ENCODE measurements at regions not wholly inside any gene's neighbourhood (a gene's known extent, or its start where the extent isn't known, plus 50 kb on each side); places are given as distances from the start of the nearest gene placed in this dataset.

- Histone ChIP-seq H3K4me1 (ENCODE audit: insufficient read depth, low read length) (no peaks in the 10 kb centered on the region), H3K9me3 (ENCODE audit: control insufficient read depth in 1 of 2, insufficient read depth in 1 of 2, low read length in 2 of 2) (peaks cover 0 to 8% of the 10 kb centered on the region in 2 experiments), H3K36me3 (ENCODE audit: insufficient read depth, low read length) (no peaks in the 10 kb centered on the region), H3K27me3 (ENCODE audit: control insufficient read depth in 1 of 2, insufficient read depth in 2 of 2, low read length in 2 of 2) (no peaks in the 10 kb centered on the region), H3K27ac (ENCODE audit: low read depth in 1 of 2, low read length in 2 of 2) (no peak overlapping the region), H3K4me3 (ENCODE audit: low read length) (no peak overlapping the region)
- intact Hi-C loops (cut with DNase I, micrococcal nuclease), result no loop called here
- no peaks in the 10 kb centered on the region for H3K36me3 Mint-ChIP-seq (ENCODE audit: low read depth)
- H3K27me3 Mint-ChIP-seq, result no peaks in the 10 kb centered on the region
- H3K4me3 Mint-ChIP-seq, result no peak overlapping the region
- peaks cover 6% of the 10 kb centered on the region for H3K9me3 Mint-ChIP-seq
- no peak overlapping the region for H3K27ac Mint-ChIP-seq
- no peaks in the 10 kb centered on the region for H3K4me1 Mint-ChIP-seq (ENCODE audit: low read depth)
- ATAC-seq (ENCODE audit: poor library complexity) (no peak), DNase-seq (no peak)
- TF ChIP-seq CTCF (IDR thresholded peaks at IDR 0.05), result no peak
- POLR2A ChIA-PET, result no interaction called here
- CTCF ChIA-PET, result no interaction called here
These were observed 81.2 kb upstream of the KCNIP4 start for GRCh38 chr4:22029803-22030202.

GRCh38 chr4:22021106-22021505 lies 72.5 kb upstream of the KCNIP4 start:
- POLR2A ChIA-PET, result no interaction called here
- intact Hi-C loops (cut with DNase I, micrococcal nuclease), result no loop called here
- Mint-ChIP-seq H3K27me3 (no peaks in the 10 kb centered on the region), H3K27ac (no peak overlapping the region), H3K36me3 (ENCODE audit: low read depth) (no peaks in the 10 kb centered on the region), H3K4me1 (ENCODE audit: low read depth) (no peaks in the 10 kb centered on the region), H3K4me3 (no peak overlapping the region), H3K9me3 (peaks cover 4% of the 10 kb centered on the region)
- Histone ChIP-seq H3K27ac (ENCODE audit: low read depth in 1 of 2, low read length in 2 of 2) (no peak overlapping the region), H3K4me3 (ENCODE audit: low read length) (no peak overlapping the region), H3K9me3 (ENCODE audit: control insufficient read depth in 1 of 2, insufficient read depth in 1 of 2, low read length in 2 of 2) (peaks cover 0 to 3% of the 10 kb centered on the region in 2 experiments), H3K4me1 (ENCODE audit: insufficient read depth, low read length) (no peaks in the 10 kb centered on the region), H3K36me3 (ENCODE audit: insufficient read depth, low read length) (no peaks in the 10 kb centered on the region), H3K27me3 (ENCODE audit: control insufficient read depth in 1 of 2, insufficient read depth in 2 of 2, low read length in 2 of 2) (no peaks in the 10 kb centered on the region)
- ATAC-seq (ENCODE audit: poor library complexity), result no peak
- no peak for DNase-seq
- CTCF ChIA-PET, result no interaction called here
- no peak for TF ChIP-seq CTCF (IDR thresholded peaks at IDR 0.05)

GRCh38 chr4:22020129-22020528 lies 71.6 kb upstream of the KCNIP4 start:
- no peak overlapping the region for H3K27ac ChIP-seq (ENCODE audit: low read depth in 1 of 2, low read length in 2 of 2)

More at GRCh38 chr4:22020129-22020528, 71.6 kb upstream of the KCNIP4 start:
- no peak overlapping the region for H3K4me3 ChIP-seq (ENCODE audit: low read length)
- H3K4me1 Mint-ChIP-seq (ENCODE audit: low read depth), result no peaks in the 10 kb centered on the region
- no peak overlapping the region for H3K4me3 Mint-ChIP-seq
- TF ChIP-seq CTCF (IDR thresholded peaks at IDR 0.05), result no peak
- intact Hi-C loops (cut with DNase I, micrococcal nuclease), result no loop called here
- H3K4me1 ChIP-seq (ENCODE audit: insufficient read depth, low read length), result no peaks in the 10 kb centered on the region
- H3K36me3 ChIP-seq (ENCODE audit: insufficient read depth, low read length), result no peaks in the 10 kb centered on the region
- peaks cover 0 to 3% of the 10 kb centered on the region in 2 experiments for H3K9me3 ChIP-seq (ENCODE audit: control insufficient read depth in 1 of 2, insufficient read depth in 1 of 2, low read length in 2 of 2)
- no peaks in the 10 kb centered on the region for H3K36me3 Mint-ChIP-seq (ENCODE audit: low read depth)
- no peaks in the 10 kb centered on the region for H3K27me3 ChIP-seq (ENCODE audit: control insufficient read depth in 1 of 2, insufficient read depth in 2 of 2, low read length in 2 of 2)
- ChIA-PET POLR2A (no interaction called here), CTCF (no interaction called here)
- no peak overlapping the region for H3K27ac Mint-ChIP-seq
- H3K9me3 Mint-ChIP-seq, result peaks cover 4% of the 10 kb centered on the region
- H3K27me3 Mint-ChIP-seq, result no peaks in the 10 kb centered on the region
- ATAC-seq (ENCODE audit: poor library complexity) (no peak), DNase-seq (no peak)

Measured in CD4-positive, alpha-beta T cell (primary cell).